Daoy (cell line): ENCODE measurements at regions not wholly inside any gene's neighbourhood (a gene's known extent, or its start where the extent isn't known, plus 50 kb on each side); places are given as distances from the start of the nearest gene placed in this dataset.
"Not testable (repeated sequence)": the region's sequence is repeated elsewhere in the genome, so short reads cannot be mapped to it uniquely, and the experiment has no call there.

ENCODE experiments used
- DNase-seq: peaks from one replicate; pipeline ENCODE4 v3.0.0-alpha.2; 2015; ENCODE audit warnings: low read depth

GRCh38 chr18:56488739-56489138 is 149.7 kb downstream of the TXNL1 start:
- no peak for DNase-seq

- no peak for DNase-seq
Measured at GRCh38 chr18:56487801-56488200, 150.6 kb downstream of the TXNL1 start.

GRCh38 chr18:56483386-56483785 is 155.0 kb downstream of the TXNL1 start:
- DNase-seq, result no peak

GRCh38 chr18:56482813-56483212 is 155.6 kb downstream of the TXNL1 start:
- DNase-seq, result not testable (repeated sequence)

- DNase-seq, result no peak
Measured at GRCh38 chr18:56481751-56482150, 156.6 kb downstream of the TXNL1 start.

- DNase-seq, result no peak
Measured at GRCh38 chr18:56479841-56480240, 158.6 kb downstream of the TXNL1 start.

GRCh38 chr18:56475250-56475649 is 163.1 kb downstream of the TXNL1 start:
- no peak for DNase-seq

GRCh38 chr18:56473400-56474024 is 164.9 kb downstream of the TXNL1 start:
- DNase-seq, result peak; percentile 9

- DNase-seq, result no peak
Measured at GRCh38 chr18:56470406-56471351, 167.7 kb downstream of the TXNL1 start.

GRCh38 chr18:56469582-56469981 is 168.8 kb downstream of the TXNL1 start:
- DNase-seq, result no peak

- no peak for DNase-seq
Measured at GRCh38 chr18:56468396-56468795, 170.0 kb downstream of the TXNL1 start.

- DNase-seq, result no peak
Measured at GRCh38 chr18:56462276-56462675, 176.1 kb downstream of the TXNL1 start.

- no peak for DNase-seq
Measured at GRCh38 chr18:56461151-56461550, 177.2 kb downstream of the TXNL1 start.

GRCh38 chr18:56460581-56460980 is 177.8 kb downstream of the TXNL1 start:
- no peak for DNase-seq

- DNase-seq, result no peak
Measured at GRCh38 chr18:56458770-56459712, 179.4 kb downstream of the TXNL1 start.

GRCh38 chr18:56455874-56456273 is 182.5 kb downstream of the TXNL1 start:
- DNase-seq, result no peak

- DNase-seq, result no peak
Measured at GRCh38 chr18:56455141-56455540, 183.3 kb downstream of the TXNL1 start.

- no peak for DNase-seq
Measured at GRCh38 chr18:56453631-56454030, 184.8 kb downstream of the TXNL1 start.

GRCh38 chr18:56451188-56451587 is 187.2 kb downstream of the TXNL1 start:
- no peak for DNase-seq

GRCh38 chr18:56448751-56449150 is 189.6 kb downstream of the TXNL1 start:
- no peak for DNase-seq

GRCh38 chr18:56445422-56445821 is 193.0 kb downstream of the TXNL1 start:
- no peak for DNase-seq

GRCh38 chr18:56444201-56444600 is 194.2 kb downstream of the TXNL1 start:
- DNase-seq, result no peak
